NOMO-1 treated with dmso at 0.1 percent for 144 hours (cell line): ENCODE measurements at regions not wholly inside any gene's neighbourhood (a gene's known extent, or its start where the extent isn't known, plus 50 kb on each side); places are given as distances from the start of the nearest gene placed in this dataset.
"Not testable (repeated sequence)": the region's sequence is repeated elsewhere in the genome, so short reads cannot be mapped to it uniquely, and the experiment has no call there.

Experiments
- DNase-seq: peaks from one replicate; lab custom pipeline; 2025; ENCODE audit not compliant: unreplicated experiment; lab: John Stamatoyannopoulos, UW

- no peak for DNase-seq
Observed at GRCh38 chr15:39016706-39017105, 452.1 kb upstream of the RASGRP1 start.

GRCh38 chr15:39018966-39019365, 454.4 kb upstream of the RASGRP1 start:
- DNase-seq: no peak

- DNase-seq: no peak
Observed at GRCh38 chr15:39021341-39021740, 456.7 kb upstream of the RASGRP1 start.

- no peak for DNase-seq
Observed at GRCh38 chr15:39022532-39023305, 458.1 kb upstream of the RASGRP1 start.

GRCh38 chr15:39025321-39025720, 460.7 kb upstream of the RASGRP1 start:
- no peak for DNase-seq

GRCh38 chr15:39025881-39026280, 461.3 kb upstream of the RASGRP1 start:
- no peak for DNase-seq

- no peak for DNase-seq
Observed at GRCh38 chr15:39028069-39028468, 463.5 kb upstream of the RASGRP1 start.

GRCh38 chr15:39029741-39030140, 465.1 kb upstream of the RASGRP1 start:
- no peak for DNase-seq

- no peak for DNase-seq
Observed at GRCh38 chr15:39030291-39031070, 465.9 kb upstream of the RASGRP1 start.

GRCh38 chr15:39031596-39031995, 467.0 kb upstream of the RASGRP1 start:
- DNase-seq: no peak

- no peak for DNase-seq
Observed at GRCh38 chr15:39034816-39035215, 470.2 kb upstream of the RASGRP1 start.

- DNase-seq: not testable (repeated sequence)
Observed at GRCh38 chr15:39037611-39038010, 473.0 kb upstream of the RASGRP1 start.

GRCh38 chr15:39040861-39041260, 476.2 kb upstream of the RASGRP1 start:
- DNase-seq: no peak

- no peak for DNase-seq
Observed at GRCh38 chr15:39041979-39042495, 477.4 kb upstream of the RASGRP1 start.

- DNase-seq: no peak
Observed at GRCh38 chr15:39051626-39052322, 487.2 kb upstream of the RASGRP1 start.

- DNase-seq: no peak
Observed at GRCh38 chr15:39052323-39052705, 487.7 kb upstream of the RASGRP1 start.

GRCh38 chr15:39053480-39053879, 488.9 kb upstream of the RASGRP1 start:
- no peak for DNase-seq

- DNase-seq: no peak
Observed at GRCh38 chr15:39054128-39054732, 489.6 kb upstream of the RASGRP1 start.

GRCh38 chr15:39056357-39056756, 491.7 kb upstream of the RASGRP1 start:
- no peak for DNase-seq

GRCh38 chr15:39058351-39059131, 493.9 kb upstream of the RASGRP1 start:
- DNase-seq: no peak
